ENCODE measurements at regions not wholly inside any gene's neighbourhood (a gene's known extent, or its start where the extent isn't known, plus 50 kb on each side); places are given as distances from the start of the nearest gene placed in this dataset.

DNA sequence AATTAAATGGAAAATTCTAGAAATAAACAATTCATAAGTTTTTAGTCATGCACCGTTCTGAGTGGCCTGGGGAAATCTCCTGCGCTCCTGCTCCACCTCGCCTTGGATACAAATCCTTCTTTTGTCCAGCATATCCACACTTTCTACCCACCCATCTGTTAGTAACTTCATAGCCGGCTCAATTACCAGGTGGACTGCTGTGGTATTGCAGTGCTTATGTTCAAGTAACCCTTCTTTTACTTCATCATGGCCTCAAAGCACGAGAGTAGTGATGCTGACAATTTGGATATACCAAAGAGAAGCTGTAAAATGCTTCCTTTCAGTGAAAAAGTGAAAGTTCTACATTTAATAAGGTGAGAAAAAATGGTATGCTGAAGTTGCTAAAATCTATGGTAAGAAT lies 142.3 kb upstream of the CHL1 start (continued):
- TF ChIP-seq AR (CRISPR knock-in tag; IDR thresholded peaks at IDR 0.05), result no peak
- TF ChIP-seq MYBL2 (CRISPR knock-in tag; IDR thresholded peaks at IDR 0.05), result no peak

DNA sequence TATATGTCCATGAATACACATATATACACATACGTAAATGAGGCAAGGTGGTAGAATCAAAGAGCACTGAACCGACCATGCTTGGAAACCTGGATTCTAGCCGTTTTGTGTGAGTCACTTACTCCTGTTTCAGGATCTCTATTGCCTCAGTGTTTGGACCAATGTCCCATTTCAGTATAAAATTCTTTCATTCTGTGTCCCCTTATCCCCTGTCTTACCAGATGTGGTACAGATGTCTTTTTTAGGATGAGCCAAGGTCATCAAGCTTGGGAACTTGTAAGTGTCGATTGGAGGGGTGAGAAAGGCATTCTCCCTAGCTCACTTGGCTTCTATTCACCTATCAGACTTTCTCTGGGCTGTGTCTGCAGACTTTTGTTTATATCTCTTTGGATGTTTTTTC lies 139.9 kb upstream of the CHL1 start:
- peaks cover 57% of the 10 kb centered on the region for H3K36me3 Mint-ChIP-seq
- peaks cover 6% of the 10 kb centered on the region for H3K27me3 Mint-ChIP-seq (ENCODE audit: low read depth)
- peaks cover 79% of the 10 kb centered on the region for H3K9me3 Mint-ChIP-seq
- ATAC-seq (no peak), DNase-seq (ENCODE audit: low spot score) (no peak)
- H3K4me3 Mint-ChIP-seq, result no peak overlapping the region
- H3K4me1 Mint-ChIP-seq, result no peaks in the 10 kb centered on the region
- ChIA-PET POLR2A (no interaction called here), CTCF (no interaction called here)
- H3K27ac Mint-ChIP-seq, result no peak overlapping the region
- no peak for TF ChIP-seq TP53 (CRISPR knock-in tag; IDR thresholded peaks at IDR 0.05)
- no peak for TF ChIP-seq IRF1 (CRISPR knock-in tag; IDR thresholded peaks at IDR 0.05)
- no peak for TF ChIP-seq ZNF425 (CRISPR knock-in tag; conservative IDR thresholded peaks at IDR 0.05)
- TF ChIP-seq, protein P1, sequence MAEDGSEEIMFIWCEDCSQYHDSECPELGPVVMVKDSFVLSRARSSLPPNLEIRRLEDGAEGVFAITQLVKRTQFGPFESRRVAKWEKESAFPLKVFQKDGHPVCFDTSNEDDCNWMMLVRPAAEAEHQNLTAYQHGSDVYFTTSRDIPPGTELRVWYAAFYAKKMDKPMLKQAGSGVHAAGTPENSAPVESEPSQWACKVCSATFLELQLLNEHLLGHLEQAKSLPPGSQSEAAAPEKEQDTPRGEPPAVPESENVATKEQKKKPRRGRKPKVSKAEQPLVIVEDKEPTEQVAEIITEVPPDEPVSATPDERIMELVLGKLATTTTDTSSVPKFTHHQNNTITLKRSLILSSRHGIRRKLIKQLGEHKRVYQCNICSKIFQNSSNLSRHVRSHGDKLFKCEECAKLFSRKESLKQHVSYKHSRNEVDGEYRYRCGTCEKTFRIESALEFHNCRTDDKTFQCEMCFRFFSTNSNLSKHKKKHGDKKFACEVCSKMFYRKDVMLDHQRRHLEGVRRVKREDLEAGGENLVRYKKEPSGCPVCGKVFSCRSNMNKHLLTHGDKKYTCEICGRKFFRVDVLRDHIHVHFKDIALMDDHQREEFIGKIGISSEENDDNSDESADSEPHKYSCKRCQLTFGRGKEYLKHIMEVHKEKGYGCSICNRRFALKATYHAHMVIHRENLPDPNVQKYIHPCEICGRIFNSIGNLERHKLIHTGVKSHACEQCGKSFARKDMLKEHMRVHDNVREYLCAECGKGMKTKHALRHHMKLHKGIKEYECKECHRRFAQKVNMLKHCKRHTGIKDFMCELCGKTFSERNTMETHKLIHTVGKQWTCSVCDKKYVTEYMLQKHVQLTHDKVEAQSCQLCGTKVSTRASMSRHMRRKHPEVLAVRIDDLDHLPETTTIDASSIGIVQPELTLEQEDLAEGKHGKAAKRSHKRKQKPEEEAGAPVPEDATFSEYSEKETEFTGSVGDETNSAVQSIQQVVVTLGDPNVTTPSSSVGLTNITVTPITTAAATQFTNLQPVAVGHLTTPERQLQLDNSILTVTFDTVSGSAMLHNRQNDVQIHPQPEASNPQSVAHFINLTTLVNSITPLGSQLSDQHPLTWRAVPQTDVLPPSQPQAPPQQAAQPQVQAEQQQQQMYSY (CRISPR knock-in tag; IDR thresholded peaks at IDR 0.05), result no peak
- no peak for TF ChIP-seq ZNF232 (CRISPR knock-in tag; IDR thresholded peaks at IDR 0.05)
- TF ChIP-seq, protein P2, sequence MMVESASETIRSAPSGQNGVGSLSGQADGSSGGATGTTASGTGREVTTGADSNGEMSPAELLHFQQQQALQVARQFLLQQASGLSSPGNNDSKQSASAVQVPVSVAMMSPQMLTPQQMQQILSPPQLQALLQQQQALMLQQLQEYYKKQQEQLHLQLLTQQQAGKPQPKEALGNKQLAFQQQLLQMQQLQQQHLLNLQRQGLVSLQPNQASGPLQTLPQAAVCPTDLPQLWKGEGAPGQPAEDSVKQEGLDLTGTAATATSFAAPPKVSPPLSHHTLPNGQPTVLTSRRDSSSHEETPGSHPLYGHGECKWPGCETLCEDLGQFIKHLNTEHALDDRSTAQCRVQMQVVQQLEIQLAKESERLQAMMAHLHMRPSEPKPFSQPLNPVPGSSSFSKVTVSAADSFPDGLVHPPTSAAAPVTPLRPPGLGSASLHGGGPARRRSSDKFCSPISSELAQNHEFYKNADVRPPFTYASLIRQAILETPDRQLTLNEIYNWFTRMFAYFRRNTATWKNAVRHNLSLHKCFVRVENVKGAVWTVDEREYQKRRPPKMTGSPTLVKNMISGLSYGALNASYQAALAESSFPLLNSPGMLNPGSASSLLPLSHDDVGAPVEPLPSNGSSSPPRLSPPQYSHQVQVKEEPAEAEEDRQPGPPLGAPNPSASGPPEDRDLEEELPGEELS (CRISPR knock-in tag; IDR thresholded peaks at IDR 0.05), result no peak
- no peak for TF ChIP-seq ESRRA (CRISPR knock-in tag; IDR thresholded peaks at IDR 0.05; ENCODE audit: borderline replicate concordance)
- TF ChIP-seq CREB1 (CRISPR knock-in tag; IDR thresholded peaks at IDR 0.05), result no peak
- TF ChIP-seq AFF4 (CRISPR knock-in tag; IDR thresholded peaks at IDR 0.05; ENCODE audit: borderline replicate concordance), result no peak
- TF ChIP-seq MLX (CRISPR knock-in tag; IDR thresholded peaks at IDR 0.05), result no peak
- TF ChIP-seq CBFB (CRISPR knock-in tag; IDR thresholded peaks at IDR 0.05; ENCODE audit: low read depth), result no peak
- no peak for TF ChIP-seq ZNF396 (CRISPR knock-in tag; IDR thresholded peaks at IDR 0.05; ENCODE audit: borderline replicate concordance)
- no peak for TF ChIP-seq CTCF (IDR thresholded peaks at IDR 0.05)
- no peak for TF ChIP-seq TEAD1 (CRISPR knock-in tag; IDR thresholded peaks at IDR 0.05)
- TF ChIP-seq HMGA2 (CRISPR knock-in tag; IDR thresholded peaks at IDR 0.05), result no peak
- TF ChIP-seq, protein P3, sequence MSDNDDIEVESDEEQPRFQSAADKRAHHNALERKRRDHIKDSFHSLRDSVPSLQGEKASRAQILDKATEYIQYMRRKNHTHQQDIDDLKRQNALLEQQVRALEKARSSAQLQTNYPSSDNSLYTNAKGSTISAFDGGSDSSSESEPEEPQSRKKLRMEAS (CRISPR knock-in tag; IDR thresholded peaks at IDR 0.05), result no peak
